ENCODE measurements at regions not wholly inside any gene's neighbourhood (a gene's known extent, or its start where the extent isn't known, plus 50 kb on each side); places are given as distances from the start of the nearest gene placed in this dataset.

DNA sequence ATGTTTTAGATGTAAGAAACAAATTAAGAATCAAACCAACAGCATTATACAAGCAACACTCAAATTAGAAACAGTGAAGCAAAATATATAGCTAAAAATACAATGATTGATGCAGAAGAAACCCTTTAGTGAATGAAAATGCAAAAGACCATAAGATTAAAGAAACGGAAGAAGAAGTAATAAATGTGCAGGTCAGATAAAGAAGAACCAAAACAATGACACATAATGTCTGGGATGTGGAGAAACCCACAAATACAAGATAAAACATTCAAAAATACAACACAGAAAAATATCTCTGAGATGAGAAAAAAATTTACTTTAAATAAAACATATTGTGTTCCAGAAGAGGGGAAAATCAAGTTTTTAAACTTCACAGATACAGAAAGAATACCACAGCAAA lies 73.4 kb upstream of the AVPR1A start:
- no peaks in the 10 kb centered on the region for H3K27me3 Mint-ChIP-seq
- Histone ChIP-seq H3K4me1 (ENCODE audit: insufficient read depth, low read length) (no peaks in the 10 kb centered on the region), H3K9me3 (ENCODE audit: control insufficient read depth in 1 of 2, insufficient read depth in 1 of 2, low read length in 2 of 2) (no peaks in the 10 kb centered on the region), H3K27me3 (ENCODE audit: control insufficient read depth in 1 of 2, insufficient read depth in 2 of 2, low read length in 2 of 2) (no peaks in the 10 kb centered on the region), H3K27ac (ENCODE audit: low read depth in 1 of 2, low read length in 2 of 2) (no peak overlapping the region), H3K36me3 (ENCODE audit: insufficient read depth, low read length) (no peaks in the 10 kb centered on the region), H3K4me3 (ENCODE audit: low read length) (no peak overlapping the region)
- no peaks in the 10 kb centered on the region for H3K9me3 Mint-ChIP-seq
- DNase-seq (no peak), ATAC-seq (ENCODE audit: poor library complexity) (no peak)
- CTCF ChIA-PET: no interaction called here
- H3K27ac Mint-ChIP-seq: no peak overlapping the region
- intact Hi-C loops (cut with DNase I, micrococcal nuclease): no loop called here
- no peak overlapping the region for H3K4me3 Mint-ChIP-seq
- no peaks in the 10 kb centered on the region for H3K4me1 Mint-ChIP-seq (ENCODE audit: low read depth)
- no peaks in the 10 kb centered on the region for H3K36me3 Mint-ChIP-seq (ENCODE audit: low read depth)
- POLR2A ChIA-PET: no interaction called here
- no peak for TF ChIP-seq CTCF (IDR thresholded peaks at IDR 0.05)

DNA sequence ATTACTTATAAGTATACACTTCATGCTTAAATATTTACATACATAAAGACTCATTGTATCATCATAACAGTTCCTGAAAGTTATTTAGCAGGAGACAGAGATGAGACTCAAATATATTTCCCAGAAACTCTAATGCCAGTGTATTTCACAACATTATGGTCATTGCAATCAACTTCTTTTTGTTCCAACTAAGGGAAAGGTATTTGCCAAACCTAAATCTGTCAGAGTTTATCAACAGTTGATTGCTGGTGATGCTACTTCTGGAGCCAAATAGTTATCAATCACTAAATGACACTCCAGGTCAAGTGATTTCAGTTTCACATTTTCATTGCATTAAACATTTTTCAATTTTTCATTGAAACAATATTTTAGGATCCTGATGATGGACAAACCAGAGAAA lies 72.1 kb upstream of the AVPR1A start:
- Histone ChIP-seq H3K27me3 (ENCODE audit: control insufficient read depth in 1 of 2, insufficient read depth in 2 of 2, low read length in 2 of 2) (no peaks in the 10 kb centered on the region), H3K9me3 (ENCODE audit: control insufficient read depth in 1 of 2, insufficient read depth in 1 of 2, low read length in 2 of 2) (no peaks in the 10 kb centered on the region), H3K4me3 (ENCODE audit: low read length) (no peak overlapping the region), H3K36me3 (ENCODE audit: insufficient read depth, low read length) (no peaks in the 10 kb centered on the region), H3K4me1 (ENCODE audit: insufficient read depth, low read length) (no peaks in the 10 kb centered on the region), H3K27ac (ENCODE audit: low read depth in 1 of 2, low read length in 2 of 2) (no peak overlapping the region)
- no peak overlapping the region for H3K27ac Mint-ChIP-seq
- ChIA-PET POLR2A (no interaction called here), CTCF (no interaction called here)
- no peak for TF ChIP-seq CTCF (IDR thresholded peaks at IDR 0.05)
- H3K4me1 Mint-ChIP-seq (ENCODE audit: low read depth): no peaks in the 10 kb centered on the region
- intact Hi-C loops (cut with DNase I, micrococcal nuclease): no loop called here
- H3K9me3 Mint-ChIP-seq: no peaks in the 10 kb centered on the region
- no peaks in the 10 kb centered on the region for H3K27me3 Mint-ChIP-seq
- ATAC-seq (ENCODE audit: poor library complexity) (no peak), DNase-seq (no peak)
- H3K36me3 Mint-ChIP-seq (ENCODE audit: low read depth): no peaks in the 10 kb centered on the region
- no peak overlapping the region for H3K4me3 Mint-ChIP-seq

DNA sequence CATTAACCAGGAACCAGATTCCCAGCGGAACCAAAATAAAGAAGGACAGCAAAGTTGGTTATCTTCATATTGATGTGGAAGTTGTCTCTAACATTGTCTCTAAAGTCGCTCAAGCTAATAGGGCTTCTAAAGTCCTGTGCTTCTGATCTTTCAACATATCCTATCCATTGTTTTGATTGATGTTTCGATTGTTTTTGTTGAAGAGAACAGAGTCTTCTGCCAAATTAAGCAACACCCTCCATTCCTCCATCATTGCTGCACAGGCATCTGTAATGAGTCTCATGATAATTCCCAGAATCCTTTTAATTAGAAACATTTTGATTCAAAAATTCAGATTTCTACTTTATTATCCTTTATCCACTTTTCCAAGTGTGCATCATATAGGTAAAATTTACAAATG lies 71.6 kb upstream of the AVPR1A start:
- Histone ChIP-seq H3K4me1 (ENCODE audit: insufficient read depth, low read length) (no peaks in the 10 kb centered on the region), H3K27ac (ENCODE audit: low read depth in 1 of 2, low read length in 2 of 2) (no peak overlapping the region), H3K9me3 (ENCODE audit: control insufficient read depth in 1 of 2, insufficient read depth in 1 of 2, low read length in 2 of 2) (no peaks in the 10 kb centered on the region), H3K4me3 (ENCODE audit: low read length) (no peak overlapping the region), H3K36me3 (ENCODE audit: insufficient read depth, low read length) (no peaks in the 10 kb centered on the region), H3K27me3 (ENCODE audit: control insufficient read depth in 1 of 2, insufficient read depth in 2 of 2, low read length in 2 of 2) (no peaks in the 10 kb centered on the region)
- TF ChIP-seq CTCF (IDR thresholded peaks at IDR 0.05): no peak
- H3K27ac Mint-ChIP-seq: no peak overlapping the region
- no peaks in the 10 kb centered on the region for H3K27me3 Mint-ChIP-seq
- no peaks in the 10 kb centered on the region for H3K36me3 Mint-ChIP-seq (ENCODE audit: low read depth)
- H3K4me1 Mint-ChIP-seq (ENCODE audit: low read depth): no peaks in the 10 kb centered on the region
- ChIA-PET POLR2A (no interaction called here), CTCF (no interaction called here)
- H3K4me3 Mint-ChIP-seq: no peak overlapping the region
- H3K9me3 Mint-ChIP-seq: no peaks in the 10 kb centered on the region
- ATAC-seq (ENCODE audit: poor library complexity) (no peak), DNase-seq (no peak)
- intact Hi-C loops (cut with DNase I, micrococcal nuclease): no loop called here
